Suprapubic skin (tissue), 4 donors: ENCODE measurements at regions not wholly inside any gene's neighbourhood (a gene's known extent, or its start where the extent isn't known, plus 50 kb on each side); places are given as distances from the start of the nearest gene placed in this dataset.

ENCODE experiments used
- POLR2A ChIP-seq, 2 donors: fragments of 450-650 bp; IDR thresholded peaks; one replicate each; pipeline ENCODE4 v1.6.1; 2017; ENCODE audit warnings: antibody characterized with exemption in 2 of 2, mild to moderate bottlenecking in 2 of 2, moderate library complexity in 2 of 2
- POLR2AphosphoS5 ChIP-seq, 3 donors: sonication (generic); formaldehyde crosslinking; IDR thresholded peaks; one replicate each; pipeline ENCODE4 v1.6.1; 2017; ENCODE audit warnings: antibody characterized with exemption in 3 of 3

- TF ChIP-seq POLR2A (IDR thresholded peaks at IDR 0.05) (no peak), POLR2AphosphoS5 (IDR thresholded peaks at IDR 0.05) (no peak)
Measured at GRCh38 chr9:116067566-116067965, 86.0 kb upstream of the PAPPA start.
